GM18511 (cell line): ENCODE measurements at regions not wholly inside any gene's neighbourhood (a gene's known extent, or its start where the extent isn't known, plus 50 kb on each side); places are given as distances from the start of the nearest gene placed in this dataset.

Experiments
- ATAC-seq: cut with Tn5 transposase; IDR thresholded peaks from one replicate; pipeline ENCODE4 v1.9.1; 2021; ENCODE audit warnings: mild to moderate bottlenecking, moderate library complexity; ENCODE audit not compliant: unreplicated experiment

DNA sequence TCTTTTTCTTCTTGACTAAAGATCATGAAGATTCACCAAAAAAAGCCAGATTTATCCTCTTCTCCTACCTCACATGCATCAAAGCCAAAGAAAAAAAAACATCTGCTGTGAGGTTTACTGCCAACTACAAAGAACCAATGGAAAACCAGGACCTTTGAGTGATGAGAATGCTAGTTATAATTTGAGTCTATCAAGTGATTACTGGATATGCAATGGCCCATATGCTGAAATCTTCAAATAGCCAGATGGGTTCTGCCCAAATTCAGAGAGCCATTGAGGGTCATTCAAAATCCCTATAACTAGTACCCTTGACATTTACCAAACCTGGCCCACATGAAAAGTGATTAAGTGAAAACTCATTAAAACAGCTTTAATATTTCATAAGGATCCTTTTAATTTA, 78.4 kb upstream of the ACO1 start:
- no peak for ATAC-seq

GRCh38 chr9:32319312-32319929, 65.0 kb upstream of the ACO1 start:
- ATAC-seq: no peak

DNA sequence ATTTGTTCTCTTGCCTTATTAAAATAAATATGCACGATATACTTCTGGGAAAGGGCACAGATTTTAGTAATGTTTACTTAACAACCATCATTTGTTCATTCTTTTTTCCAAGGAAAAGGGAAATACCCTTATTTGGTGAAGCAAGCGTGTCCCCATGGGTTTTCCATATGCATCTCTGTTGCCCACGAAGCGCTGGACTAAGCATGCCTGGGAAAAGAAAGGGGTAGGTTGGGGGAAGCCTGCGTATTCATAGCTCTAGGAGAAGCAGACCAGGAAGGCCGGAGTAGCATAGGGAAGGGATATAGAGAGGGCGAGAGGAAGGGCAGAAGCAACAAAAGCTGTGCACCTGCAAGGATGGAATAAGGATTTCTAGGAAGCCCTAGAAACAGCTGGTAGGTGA, 61.8 kb upstream of the ACO1 start:
- no peak for ATAC-seq

DNA sequence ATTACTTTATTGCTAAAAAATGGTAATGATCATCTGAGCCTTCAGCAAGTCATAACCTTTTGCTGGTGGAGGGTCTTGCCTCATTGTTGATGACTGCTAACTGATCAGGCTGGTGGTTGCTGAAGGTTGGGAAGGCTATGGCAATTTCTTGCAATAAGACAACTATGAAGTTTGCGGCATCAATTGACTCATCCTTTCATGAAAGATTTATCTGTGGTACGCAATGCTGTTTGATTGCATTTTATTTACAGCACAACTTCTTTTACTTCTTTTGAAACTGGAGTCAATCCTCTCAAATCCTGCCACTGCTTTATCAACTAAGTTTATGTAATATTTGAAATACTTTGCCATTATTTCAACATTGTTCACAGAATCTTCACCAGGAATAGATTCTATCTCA, 58.3 kb upstream of the ACO1 start:
- ATAC-seq: no peak

DNA sequence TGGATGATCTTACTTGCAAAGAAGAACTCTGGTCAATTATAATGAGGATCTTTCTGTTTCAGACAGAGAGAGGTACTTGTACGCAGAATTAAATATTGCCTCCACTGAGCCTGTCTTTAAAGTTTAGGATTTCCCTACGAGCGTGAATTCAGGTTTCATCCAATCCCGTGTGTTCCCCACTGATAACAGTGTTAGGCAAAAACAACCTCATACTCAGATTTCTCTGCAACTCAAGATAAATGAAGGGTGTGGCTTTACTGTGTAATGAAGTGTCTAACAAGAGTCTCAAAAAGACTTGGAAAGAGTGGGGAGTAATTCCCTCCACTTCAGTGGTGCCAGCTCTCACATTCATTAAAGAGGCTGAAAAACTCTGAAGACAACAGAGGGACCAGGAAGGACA, 53.2 kb upstream of the ACO1 start:
- ATAC-seq: no peak

DNA sequence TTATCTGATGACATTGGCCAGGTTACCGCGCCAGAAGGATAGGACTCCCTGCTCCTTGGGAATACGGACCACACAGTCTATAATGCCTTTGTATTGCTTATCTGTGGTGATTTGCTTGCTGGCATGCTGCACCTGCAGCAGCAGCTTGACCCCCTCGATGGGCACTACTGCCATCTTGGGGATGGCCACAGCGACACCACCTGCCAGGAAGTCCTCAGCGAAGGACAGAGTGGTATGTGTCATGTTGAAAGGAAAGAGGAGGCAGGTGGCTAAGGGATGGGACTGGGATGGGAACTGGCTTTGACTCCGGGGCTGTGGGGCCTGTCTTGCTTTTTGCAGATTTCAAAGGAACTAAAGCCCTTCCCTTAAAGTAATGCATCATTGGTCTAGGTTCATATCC, 50.3 kb upstream of the ACO1 start:
- no peak for ATAC-seq
